HepG2 (cell line): ENCODE measurements at regions not wholly inside any gene's neighbourhood (a gene's known extent, or its start where the extent isn't known, plus 50 kb on each side); places are given as distances from the start of the nearest gene placed in this dataset.

Source experiments
- ATAC-seq: fragments of 200-7000 bp; cut with Tn5 transposase; 3 replicates; pipeline ENCODE4 v1.9.1; 2020; ENCODE audit warnings: mild to moderate bottlenecking, moderate library complexity
- BruUV-seq: library from RNA; stranded (reverse); fragments of 400-500 nt; replicated peaks from 2 replicates; lab custom pipeline; 2021; lab: Mats Ljungman, UMichigan
- CTCF ChIA-PET: fragments of 300-600 bp; formaldehyde crosslinking; extraction: SDS; loops from one replicate; lab custom pipeline; 2021; ENCODE audit warnings: low total read pairs, inconsistent platforms, low intra/inter-chr PET ratio; lab: Yijun Ruan, JAX
- POLR2A ChIA-PET: fragments of 350-600 bp; sonication (Branson Sonifier 250); formaldehyde crosslinking; loops from one replicate; lab custom pipeline; 2020; ENCODE audit warnings: antibody characterized with exemption, inconsistent platforms; lab: Yijun Ruan, JAX
- DNase-seq: peaks from one replicate; pipeline ENCODE4 v3.0.0-alpha.2; 2015; ENCODE audit warnings: low spot score
- FAIRE-seq: peaks from 3 replicates; lab custom pipeline; 2011; peaks lifted over from hg19 to GRCh38; lab: Jason Lieb, UNC
- H2AFZ ChIP-seq: one replicate; pipeline ENCODE4 v1.6.1; 2011; ENCODE audit warnings: low read length, inconsistent platforms
- H3K27ac ChIP-seq: fragments of 300-600 bp; 3 replicates; pipeline ENCODE4 v1.8.0; 2011; ENCODE audit warnings: mixed run types, mild to moderate bottlenecking, mixed read lengths, low read length, inconsistent platforms; ENCODE audit not compliant: insufficient read depth; ENCODE audit errors: extremely low read length
- H3K27me3 ChIP-seq, 2 experiments: fragments of 200-600 bp in 1 of 2; 2 replicates in 1 of 2; 3 replicates in 1 of 2; pipeline versions ENCODE4 v1.6.0 to v1.8.0; 2011; ENCODE audit warnings: low read length in 2 of 2, mild to moderate bottlenecking in 2 of 2, moderate library complexity in 2 of 2, inconsistent platforms in 1 of 2; ENCODE audit not compliant: insufficient read depth in 2 of 2, control insufficient read depth in 1 of 2
- H3K36me3 ChIP-seq, 2 experiments: fragments of 200-600 bp in 1 of 2; replicated peaks in 1 of 2; 2 replicates in 1 of 2; 3 replicates in 1 of 2; pipeline versions ENCODE4 v1.5.1 to v1.8.0; 2011; ENCODE audit warnings: low read length in 2 of 2, inconsistent platforms in 1 of 2; ENCODE audit not compliant: insufficient read depth in 2 of 2, control insufficient read depth in 1 of 2
- H3K4me1 ChIP-seq: 2 replicates; pipeline ENCODE4 v1.5.1; 2012; ENCODE audit warnings: low read length, inconsistent platforms; ENCODE audit not compliant: insufficient read depth
- H3K4me2 ChIP-seq: 2 replicates; pipeline ENCODE4 v1.6.0; 2011; ENCODE audit warnings: low read depth, low read length, inconsistent platforms
- H3K4me3 ChIP-seq, 3 experiments: fragments of 200-600 bp in 1 of 3; sonication (generic), shearing (Covaris generic) in 1 of 3; replicated peaks in 1 of 3; 2 replicates each; pipeline ENCODE4 v1.5.1; 2011 to 2016; ENCODE audit warnings: low read length in 3 of 3, inconsistent platforms in 2 of 3, low read depth in 2 of 3, mild to moderate bottlenecking in 2 of 3, control low read depth in 1 of 3, mixed read lengths in 1 of 3; ENCODE audit not compliant: insufficient read depth in 1 of 3
- H3K79me2 ChIP-seq: one replicate; pipeline ENCODE4 v1.6.1; 2011; ENCODE audit warnings: low read length, inconsistent platforms; ENCODE audit not compliant: insufficient read depth
- H3K9ac ChIP-seq: 2 replicates; pipeline ENCODE4 v1.6.0; 2011; ENCODE audit warnings: mild to moderate bottlenecking, low read depth, low read length, inconsistent platforms; ENCODE audit not compliant: insufficient read depth
- H3K9me3 ChIP-seq: 2 replicates; pipeline ENCODE4 v1.5.1; 2012; ENCODE audit warnings: mild to moderate bottlenecking, low read length
- H4K20me1 ChIP-seq: 2 replicates; pipeline ENCODE4 v1.6.0; 2011; ENCODE audit warnings: inconsistent platforms, mild to moderate bottlenecking, low read length, moderate library complexity; ENCODE audit not compliant: insufficient read depth
- CREB1 ChIP-seq, 2 experiments: fragments of 450-650 bp in 1 of 2; IDR thresholded peaks; 2 replicates each; pipeline ENCODE4 v1.6.1; 2016 to 2017; ENCODE audit warnings: control low read depth in 1 of 2, mild to moderate bottlenecking in 1 of 2, missing compliant biosample characterization in 1 of 2, missing genetic modification characterization in 1 of 2
- DPF2 ChIP-seq: sonication (generic); formaldehyde crosslinking; IDR thresholded peaks from 2 replicates; pipeline ENCODE4 v1.4.0; 2020; ENCODE audit warnings: mild to moderate bottlenecking, low read depth, missing genetic modification reagents, borderline replicate concordance
- MAFF ChIP-seq: IDR thresholded peaks from 2 replicates; pipeline ENCODE4 v1.6.1; 2011; ENCODE audit warnings: low read depth, low read length, improper control_type of control experiment
- MAFK ChIP-seq, 2 experiments: IDR thresholded peaks in 1 of 2; conservative IDR thresholded peaks in 1 of 2; 2 replicates each; pipeline ENCODE4 v1.6.1; 2011; ENCODE audit warnings: improper control_type of control experiment in 2 of 2, low read length in 2 of 2
- MED1 ChIP-seq: sonication (generic); formaldehyde crosslinking; IDR thresholded peaks from 2 replicates; pipeline ENCODE4 v1.4.0; 2020; ENCODE audit warnings: missing genetic modification reagents
- MZF1 ChIP-seq: sonication (generic); formaldehyde crosslinking; IDR thresholded peaks from 2 replicates; pipeline ENCODE4 v1.8.1; 2023; ENCODE audit warnings: mild to moderate bottlenecking, missing genetic modification reagents, borderline replicate concordance
- NR1H2 ChIP-seq: sonication (generic); formaldehyde crosslinking; IDR thresholded peaks from 2 replicates; pipeline ENCODE4 v1.8.1; 2022; ENCODE audit warnings: low read depth, missing genetic modification reagents, borderline replicate concordance
- POLR2AphosphoS2 ChIP-seq: IDR thresholded peaks from 2 replicates; pipeline ENCODE4 v1.6.1; 2011; ENCODE audit warnings: low read depth, low read length, improper control_type of control experiment
- SUZ12 ChIP-seq: fragments of 150-350 bp; IDR thresholded peaks from 2 replicates; pipeline ENCODE4 v1.6.1; 2014; ENCODE audit warnings: low read depth, low read length
- TBX3 ChIP-seq: fragments of 450-650 bp; IDR thresholded peaks from 2 replicates; pipeline ENCODE4 v1.6.1; 2017; ENCODE audit warnings: antibody characterized with exemption, mild to moderate bottlenecking, inconsistent platforms, borderline replicate concordance
- ZNF124 ChIP-seq: sonication (generic); formaldehyde crosslinking; IDR thresholded peaks from 2 replicates; pipeline ENCODE4 v1.4.0; 2020; ENCODE audit warnings: missing genetic modification reagents
- ZNF264 ChIP-seq: sonication (generic); formaldehyde crosslinking; IDR thresholded peaks from 2 replicates; pipeline ENCODE4 v1.4.0; 2020; ENCODE audit warnings: missing genetic modification reagents
- ZNF33A ChIP-seq: sonication (generic); formaldehyde crosslinking; IDR thresholded peaks from 2 replicates; pipeline ENCODE4 v1.5.1; 2020; ENCODE audit warnings: missing genetic modification reagents, mild to moderate bottlenecking, moderate library complexity, borderline replicate concordance
- ZNF44 ChIP-seq: sonication (generic); formaldehyde crosslinking; IDR thresholded peaks from 2 replicates; pipeline ENCODE4 v1.5.1; 2020; ENCODE audit warnings: mild to moderate bottlenecking, missing genetic modification reagents
- ZNF672 ChIP-seq: sonication (generic); formaldehyde crosslinking; IDR thresholded peaks from 2 replicates; pipeline ENCODE4 v1.8.1; 2022; ENCODE audit warnings: missing genetic modification reagents
- WGBS: methylation state at CpG from one replicate; pipeline ENCODE4 v1.1.6; 2017; ENCODE audit warnings: low lambda C conversion rate; 5-methylcytosine and 5-hydroxymethylcytosine counted together
- in situ Hi-C: cut with HindIII; loops from 2 replicates; pipeline ENCODE4 v1.10.0; 2017; ENCODE audit warnings: low pct_unique_long_range_greater_than_20kb; ENCODE audit not compliant: extremely low pct_ligation_motif_present
- intact Hi-C: fragments of 100-400 bp; cut with micrococcal nuclease; formaldehyde crosslinking; loops from one replicate; pipeline ENCODE4 v1.10.0; 2022; ENCODE audit not compliant: unreplicated experiment
- TF ChIP-seq, protein P1 (sequence below): sonication (generic); formaldehyde crosslinking; IDR thresholded peaks from 2 replicates; pipeline ENCODE4 v1.9.0; 2021; ENCODE audit warnings: missing genetic modification reagents, borderline replicate concordance
- TF ChIP-seq, protein P2 (sequence below): sonication (generic); formaldehyde crosslinking; conservative IDR thresholded peaks from 2 replicates; pipeline ENCODE4 v1.4.0; 2020; ENCODE audit warnings: missing genetic modification reagents
- TF ChIP-seq, protein P3 (sequence below): sonication (generic); formaldehyde crosslinking; IDR thresholded peaks from 2 replicates; pipeline ENCODE4 v1.4.0; 2020; ENCODE audit warnings: mild to moderate bottlenecking, missing genetic modification reagents

DNA sequence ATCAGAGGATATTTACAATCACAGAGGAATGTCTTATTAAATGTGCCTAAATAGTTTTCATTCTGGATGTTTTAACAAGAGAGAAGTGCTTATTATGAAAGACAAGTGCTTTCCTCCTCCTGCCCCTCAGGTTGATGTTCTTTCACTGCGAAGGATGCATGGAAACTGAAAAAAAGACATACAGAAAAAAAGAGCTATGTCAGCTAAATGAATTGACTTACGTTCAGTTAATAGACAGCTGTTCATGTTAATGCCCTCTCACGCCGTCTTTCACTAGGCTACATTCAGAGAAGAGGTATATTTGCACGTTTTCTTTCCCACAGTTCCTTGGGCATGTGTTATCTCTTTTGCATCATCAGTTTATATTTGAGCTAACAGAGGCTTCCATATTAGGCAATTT is 821.8 kb upstream of the PCDH9 start:
- POLR2A ChIA-PET = no interaction called here
- no TSS peak for BruUV-seq
- H3K9me3 ChIP-seq = peaks cover 4% of the 10 kb centered on the region; the same call in 1 of the 2 replicates
- H3K9ac ChIP-seq = no peak overlapping the region
- in situ Hi-C loops (no loop called here), intact Hi-C loops (no loop called here)
- H4K20me1 ChIP-seq = no peaks in the 10 kb centered on the region
- H3K4me2 ChIP-seq = no peak overlapping the region
- H3K79me2 ChIP-seq = no peaks in the 10 kb centered on the region
- peak; percentile 78 for TF ChIP-seq MAFF
- TF ChIP-seq ZNF44 = no peak
- no peak for TF ChIP-seq TBX3
- no peak for TF ChIP-seq NR1H2 (CRISPR knock-in tag)
- TF ChIP-seq, protein P1, sequence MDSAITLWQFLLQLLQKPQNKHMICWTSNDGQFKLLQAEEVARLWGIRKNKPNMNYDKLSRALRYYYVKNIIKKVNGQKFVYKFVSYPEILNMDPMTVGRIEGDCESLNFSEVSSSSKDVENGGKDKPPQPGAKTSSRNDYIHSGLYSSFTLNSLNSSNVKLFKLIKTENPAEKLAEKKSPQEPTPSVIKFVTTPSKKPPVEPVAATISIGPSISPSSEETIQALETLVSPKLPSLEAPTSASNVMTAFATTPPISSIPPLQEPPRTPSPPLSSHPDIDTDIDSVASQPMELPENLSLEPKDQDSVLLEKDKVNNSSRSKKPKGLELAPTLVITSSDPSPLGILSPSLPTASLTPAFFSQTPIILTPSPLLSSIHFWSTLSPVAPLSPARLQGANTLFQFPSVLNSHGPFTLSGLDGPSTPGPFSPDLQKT (CRISPR knock-in tag) = no peak
- TF ChIP-seq MAFK (conservative IDR thresholded peaks at IDR 0.05 in 1 of 2, IDR thresholded peaks at IDR 0.05 in 1 of 2; ENCODE audit: low read length in 2 of 2) = peak; percentile 70 to 82
- H3K27me3 ChIP-seq = no peaks in the 10 kb centered on the region
- DNase-seq = no peak
- H2AFZ ChIP-seq = no peak overlapping the region
- 6% methylated on average over 5 of the region's 5 CpGs for WGBS
- no peaks in the 10 kb centered on the region for H3K36me3 ChIP-seq
- CTCF ChIA-PET = no interaction called here
- FAIRE-seq = no peak
- H3K4me3 ChIP-seq = no peak overlapping the region
- ATAC-seq = no peak
- no peaks in the 10 kb centered on the region for H3K4me1 ChIP-seq
- H3K27ac ChIP-seq = no peak overlapping the region

DNA sequence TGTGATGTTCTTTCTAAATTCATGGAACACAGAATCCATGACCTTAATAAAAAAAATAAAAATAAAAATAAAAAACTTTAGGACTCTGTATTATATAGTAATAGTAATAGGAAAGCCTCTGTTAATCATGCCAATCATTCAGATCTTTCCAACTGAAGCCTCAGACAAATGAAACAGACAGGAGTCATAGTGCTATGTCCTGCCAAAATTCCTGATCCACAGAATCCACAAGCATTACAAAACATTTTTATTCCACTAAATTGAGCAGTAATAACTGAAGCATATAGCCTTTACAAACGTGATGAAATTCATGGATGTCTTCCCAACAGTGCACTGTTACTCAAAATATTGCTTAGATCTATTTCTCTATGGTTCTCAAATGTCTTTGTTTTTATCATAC is 820.6 kb upstream of the PCDH9 start:
- in situ Hi-C loops = no loop called here
- no TSS peak for BruUV-seq
- no peak overlapping the region for H3K4me3 ChIP-seq

More for the DNA sequence above, 820.6 kb upstream of the PCDH9 start:
- ChIA-PET POLR2A (no interaction called here), CTCF (no interaction called here)
- TF ChIP-seq ZNF33A (CRISPR knock-in tag) (no peak), ZNF672 (no peak), ZNF124 (no peak), POLR2AphosphoS2 (no peak), ZNF264 (CRISPR knock-in tag) (no peak), CREB1 (IDR thresholded peaks at IDR 0.05) (no peak), CREB1 (CRISPR knock-in tag; IDR thresholded peaks at IDR 0.05) (no peak), SUZ12 (no peak), MED1 (CRISPR knock-in tag) (no peak), MZF1 (CRISPR knock-in tag) (no peak), DPF2 (no peak)
- TF ChIP-seq, protein P2, sequence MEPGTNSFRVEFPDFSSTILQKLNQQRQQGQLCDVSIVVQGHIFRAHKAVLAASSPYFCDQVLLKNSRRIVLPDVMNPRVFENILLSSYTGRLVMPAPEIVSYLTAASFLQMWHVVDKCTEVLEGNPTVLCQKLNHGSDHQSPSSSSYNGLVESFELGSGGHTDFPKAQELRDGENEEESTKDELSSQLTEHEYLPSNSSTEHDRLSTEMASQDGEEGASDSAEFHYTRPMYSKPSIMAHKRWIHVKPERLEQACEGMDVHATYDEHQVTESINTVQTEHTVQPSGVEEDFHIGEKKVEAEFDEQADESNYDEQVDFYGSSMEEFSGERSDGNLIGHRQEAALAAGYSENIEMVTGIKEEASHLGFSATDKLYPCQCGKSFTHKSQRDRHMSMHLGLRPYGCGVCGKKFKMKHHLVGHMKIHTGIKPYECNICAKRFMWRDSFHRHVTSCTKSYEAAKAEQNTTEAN = no peak
- TF ChIP-seq, protein P3, sequence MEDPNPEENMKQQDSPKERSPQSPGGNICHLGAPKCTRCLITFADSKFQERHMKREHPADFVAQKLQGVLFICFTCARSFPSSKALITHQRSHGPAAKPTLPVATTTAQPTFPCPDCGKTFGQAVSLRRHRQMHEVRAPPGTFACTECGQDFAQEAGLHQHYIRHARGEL (CRISPR knock-in tag) = no peak
- TF ChIP-seq, all 625 proteins: peak for 0
- Histone ChIP-seq H3K79me2 (no peaks in the 10 kb centered on the region), H3K27ac (no peak overlapping the region), H4K20me1 (no peaks in the 10 kb centered on the region), H3K4me2 (no peak overlapping the region), H3K4me1 (no peaks in the 10 kb centered on the region), H2AFZ (no peak overlapping the region), H3K9me3 (no peaks in the 10 kb centered on the region), H3K36me3 (no peaks in the 10 kb centered on the region), H3K27me3 (no peaks in the 10 kb centered on the region), H3K9ac (no peak overlapping the region)
- no peak for ATAC-seq
- no peak for FAIRE-seq
- no peak for DNase-seq
- 0% methylated on average over 1 of the region's 1 CpG for WGBS
- intact Hi-C loops = no loop called here
